Tongue (tissue), 1 donor: ENCODE measurements at regions not wholly inside any gene's neighbourhood (a gene's known extent, or its start where the extent isn't known, plus 50 kb on each side); places are given as distances from the start of the nearest gene placed in this dataset.
A peak's percentile ranks its signal among the peaks of the same experiment; 100 is the strongest.
"Not testable (repeated sequence)": the region's sequence is repeated elsewhere in the genome, so short reads cannot be mapped to it uniquely, and the experiment has no call there.

ENCODE experiments used
- DNase-seq: peaks from one replicate; pipeline ENCODE4 v3.0.0-alpha.2; 2015

- no peak for DNase-seq
Measured at GRCh38 chr1:204782118-204782700, 88.5 kb upstream of the NFASC start.

- DNase-seq, result not testable (repeated sequence)
Measured at GRCh38 chr1:204785023-204785422, 85.6 kb upstream of the NFASC start.

GRCh38 chr1:204788470-204788869 is 82.2 kb upstream of the NFASC start:
- no peak for DNase-seq

- peak; percentile 63 for DNase-seq
Measured at GRCh38 chr1:204791453-204792353, 79.0 kb upstream of the NFASC start.

- no peak for DNase-seq
Measured at GRCh38 chr1:204792354-204792692, 78.3 kb upstream of the NFASC start.

- no peak for DNase-seq
Measured at GRCh38 chr1:204793259-204793914, 77.3 kb upstream of the NFASC start.

- DNase-seq, result not testable (repeated sequence)
Measured at GRCh38 chr1:204796886-204797285, 73.8 kb upstream of the NFASC start.

- no peak for DNase-seq
Measured at GRCh38 chr1:204797401-204797800, 73.3 kb upstream of the NFASC start.

- DNase-seq, result no peak
Measured at GRCh38 chr1:204799630-204800029, 71.0 kb upstream of the NFASC start.

GRCh38 chr1:204801211-204801610 is 69.5 kb upstream of the NFASC start:
- DNase-seq, result no peak

- no peak for DNase-seq
Measured at GRCh38 chr1:204802401-204803175, 68.1 kb upstream of the NFASC start.

GRCh38 chr1:204803607-204804006 is 67.1 kb upstream of the NFASC start:
- no peak for DNase-seq

- DNase-seq, result peak; percentile 91
Measured at GRCh38 chr1:204806943-204807687, 63.5 kb upstream of the NFASC start.

GRCh38 chr1:204809488-204809887 is 61.2 kb upstream of the NFASC start:
- no peak for DNase-seq

- no peak for DNase-seq
Measured at GRCh38 chr1:204812842-204813241, 57.8 kb upstream of the NFASC start.

- no peak for DNase-seq
Measured at GRCh38 chr1:204813522-204813921, 57.1 kb upstream of the NFASC start.

- DNase-seq, result no peak
Measured at GRCh38 chr1:204814166-204814884, 56.3 kb upstream of the NFASC start.

GRCh38 chr1:204817341-204817740 is 53.3 kb upstream of the NFASC start:
- DNase-seq, result no peak

- DNase-seq, result no peak
Measured at GRCh38 chr1:204818998-204819397, 51.7 kb upstream of the NFASC start.

- DNase-seq, result peak; percentile 9
Measured at GRCh38 chr1:204819495-204819894, 51.2 kb upstream of the NFASC start.
